Fibroblast of mammary gland (primary cell): ENCODE measurements at regions not wholly inside any gene's neighbourhood (a gene's known extent, or its start where the extent isn't known, plus 50 kb on each side); places are given as distances from the start of the nearest gene placed in this dataset.

ENCODE experiments used
- DNase-seq: peaks from one replicate; pipeline ENCODE4 v3.0.0-alpha.2; 2010; ENCODE audit warnings: low read depth
- H3K4me3 ChIP-seq: 2 replicates; pipeline ENCODE4 v1.5.1; 2011; ENCODE audit warnings: low read depth, mild to moderate bottlenecking, low read length, moderate library complexity; ENCODE audit not compliant: control insufficient read depth
- CTCF ChIP-seq: conservative IDR thresholded peaks from 2 replicates; pipeline ENCODE4 v1.5.1; 2011; ENCODE audit warnings: low read depth, low read length, inconsistent platforms; ENCODE audit not compliant: control insufficient read depth, insufficient read depth

GRCh38 chr2:236877972-236878371 is 207.7 kb upstream of the COPS8 start:
- DNase-seq, result no peak
- no peak for TF ChIP-seq CTCF
- H3K4me3 ChIP-seq, result no peak overlapping the region

GRCh38 chr2:236879416-236879963 is 206.2 kb upstream of the COPS8 start:
- H3K4me3 ChIP-seq, result no peak overlapping the region
- no peak for DNase-seq
- no peak for TF ChIP-seq CTCF

GRCh38 chr2:236882074-236882473 is 203.6 kb upstream of the COPS8 start:
- no peak for TF ChIP-seq CTCF
- H3K4me3 ChIP-seq, result no peak overlapping the region
- no peak for DNase-seq

GRCh38 chr2:236882930-236883329 is 202.8 kb upstream of the COPS8 start:
- TF ChIP-seq CTCF, result no peak

GRCh38 chr2:236883819-236884218 is 201.9 kb upstream of the COPS8 start:
- H3K4me3 ChIP-seq, result no peak overlapping the region
- TF ChIP-seq CTCF, result no peak
- no peak for DNase-seq

More at GRCh38 chr2:236882930-236883329, 202.8 kb upstream of the COPS8 start:
- DNase-seq, result peak; percentile 41
- H3K4me3 ChIP-seq, result no peak overlapping the region

- no peak for DNase-seq
- TF ChIP-seq CTCF, result no peak
- H3K4me3 ChIP-seq, result no peak overlapping the region
Observed at GRCh38 chr2:236884569-236885175, 201.0 kb upstream of the COPS8 start.
